Tibial nerve (tissue), 3 donors: ENCODE measurements at regions not wholly inside any gene's neighbourhood (a gene's known extent, or its start where the extent isn't known, plus 50 kb on each side); places are given as distances from the start of the nearest gene placed in this dataset.

Source experiments
- POLR2A ChIP-seq, 2 donors: fragments of 450-650 bp; IDR thresholded peaks; one replicate each; pipeline ENCODE4 v1.6.1; 2017; ENCODE audit warnings: antibody characterized with exemption in 2 of 2, mild to moderate bottlenecking in 2 of 2, moderate library complexity in 2 of 2
- TF ChIP-seq, protein P1 (sequence below), 5 experiments: fragments of 200-600 bp in 3 of 5; fragments of 450-650 bp in 2 of 5; sonication (generic) in 3 of 5; IDR thresholded peaks; one replicate each; pipeline ENCODE4 v1.5.1; 2016 to 2019; ENCODE audit warnings: antibody characterized with exemption in 5 of 5, mild to moderate bottlenecking in 3 of 5, moderate library complexity in 2 of 5

DNA sequence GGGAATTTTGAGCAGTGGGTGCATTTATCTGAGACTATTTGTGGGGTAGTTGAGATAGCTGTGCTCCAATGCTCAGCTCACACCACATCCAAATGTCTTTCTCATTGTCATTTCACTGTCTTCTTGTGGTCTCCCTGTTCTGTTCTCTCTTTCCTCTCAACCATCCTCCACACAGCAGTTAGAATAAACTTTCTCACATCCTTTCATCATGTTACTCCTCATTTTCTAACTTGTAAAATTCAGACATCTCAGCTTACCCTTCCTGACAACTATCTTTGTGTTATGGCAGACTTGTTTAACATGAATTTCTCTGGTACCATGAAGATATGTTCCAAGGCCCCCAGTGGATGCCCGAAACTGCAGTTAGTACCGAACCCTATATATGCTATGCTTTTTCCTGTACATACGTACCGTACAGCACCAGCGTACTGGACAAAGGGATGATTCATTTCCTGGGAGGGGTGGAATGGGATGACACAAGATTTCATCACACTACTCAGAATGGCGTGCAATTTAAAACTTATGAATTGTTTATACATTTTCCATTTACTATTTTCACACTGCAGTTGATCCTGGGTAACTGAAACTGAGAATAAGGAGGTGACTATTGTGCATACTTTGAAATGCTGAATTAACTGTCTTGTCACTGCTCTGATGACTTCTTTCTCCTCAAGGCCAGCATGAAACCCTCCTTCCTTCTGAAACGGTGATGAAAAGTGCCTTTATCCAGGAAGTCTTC, 177.1 kb upstream of the SLC38A2 start:
- TF ChIP-seq, protein P1, sequence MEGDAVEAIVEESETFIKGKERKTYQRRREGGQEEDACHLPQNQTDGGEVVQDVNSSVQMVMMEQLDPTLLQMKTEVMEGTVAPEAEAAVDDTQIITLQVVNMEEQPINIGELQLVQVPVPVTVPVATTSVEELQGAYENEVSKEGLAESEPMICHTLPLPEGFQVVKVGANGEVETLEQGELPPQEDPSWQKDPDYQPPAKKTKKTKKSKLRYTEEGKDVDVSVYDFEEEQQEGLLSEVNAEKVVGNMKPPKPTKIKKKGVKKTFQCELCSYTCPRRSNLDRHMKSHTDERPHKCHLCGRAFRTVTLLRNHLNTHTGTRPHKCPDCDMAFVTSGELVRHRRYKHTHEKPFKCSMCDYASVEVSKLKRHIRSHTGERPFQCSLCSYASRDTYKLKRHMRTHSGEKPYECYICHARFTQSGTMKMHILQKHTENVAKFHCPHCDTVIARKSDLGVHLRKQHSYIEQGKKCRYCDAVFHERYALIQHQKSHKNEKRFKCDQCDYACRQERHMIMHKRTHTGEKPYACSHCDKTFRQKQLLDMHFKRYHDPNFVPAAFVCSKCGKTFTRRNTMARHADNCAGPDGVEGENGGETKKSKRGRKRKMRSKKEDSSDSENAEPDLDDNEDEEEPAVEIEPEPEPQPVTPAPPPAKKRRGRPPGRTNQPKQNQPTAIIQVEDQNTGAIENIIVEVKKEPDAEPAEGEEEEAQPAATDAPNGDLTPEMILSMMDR (IDR thresholded peaks at IDR 0.05): no peak
- no peak for TF ChIP-seq POLR2A (IDR thresholded peaks at IDR 0.05)
